ENCODE measurements at regions not wholly inside any gene's neighbourhood (a gene's known extent, or its start where the extent isn't known, plus 50 kb on each side); places are given as distances from the start of the nearest gene placed in this dataset.

GRCh38 chr11:10619131-10619680, 50.7 kb upstream of the LYVE1 start:
- no peak for DNase-seq

GRCh38 chr11:10618490-10618889, 50.0 kb upstream of the LYVE1 start:
- no peak for DNase-seq
